ENCODE measurements at regions not wholly inside any gene's neighbourhood (a gene's known extent, or its start where the extent isn't known, plus 50 kb on each side); places are given as distances from the start of the nearest gene placed in this dataset.

DNA sequence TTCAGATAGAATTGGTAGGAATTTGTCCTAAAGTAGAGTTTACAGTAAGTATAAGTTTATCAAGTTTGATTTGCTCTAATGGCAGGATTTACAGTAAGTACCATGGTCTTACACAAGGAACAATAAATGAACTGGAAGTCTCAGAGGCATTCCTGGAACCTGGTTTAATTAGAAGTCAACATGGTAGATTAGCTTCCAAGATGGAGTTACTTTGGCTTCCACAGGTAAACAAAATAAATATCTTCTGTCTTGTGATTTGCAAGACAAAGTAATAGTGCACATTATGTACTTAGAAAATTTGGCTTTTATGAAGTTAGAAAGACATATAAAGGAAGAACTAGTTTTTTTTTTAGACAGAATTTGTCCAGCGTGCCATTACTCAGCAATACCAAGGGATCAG is 190.7 kb downstream of the GLUD2 start:
- no TSS peak for BruUV-seq (replicated peaks)
- CTCF ChIA-PET, result no interaction called here
- POLR2A ChIA-PET, result no interaction called here
- H3K4me3 Mint-ChIP-seq (ENCODE audit: unreplicated experiment), result no peak overlapping the region
- no peak overlapping the region for H3K4me3 ChIP-seq (ENCODE audit: low read depth, low read length)
- no peaks in the 10 kb centered on the region for H3K9me3 Mint-ChIP-seq (ENCODE audit: unreplicated experiment)
- H3K27me3 ChIP-seq (replicated peaks; ENCODE audit: control insufficient read depth, insufficient read depth, low read length), result no peaks in the 10 kb centered on the region
- H3K4me1 Mint-ChIP-seq (ENCODE audit: low read depth, unreplicated experiment), result no peaks in the 10 kb centered on the region
- TF ChIP-seq, protein P1, sequence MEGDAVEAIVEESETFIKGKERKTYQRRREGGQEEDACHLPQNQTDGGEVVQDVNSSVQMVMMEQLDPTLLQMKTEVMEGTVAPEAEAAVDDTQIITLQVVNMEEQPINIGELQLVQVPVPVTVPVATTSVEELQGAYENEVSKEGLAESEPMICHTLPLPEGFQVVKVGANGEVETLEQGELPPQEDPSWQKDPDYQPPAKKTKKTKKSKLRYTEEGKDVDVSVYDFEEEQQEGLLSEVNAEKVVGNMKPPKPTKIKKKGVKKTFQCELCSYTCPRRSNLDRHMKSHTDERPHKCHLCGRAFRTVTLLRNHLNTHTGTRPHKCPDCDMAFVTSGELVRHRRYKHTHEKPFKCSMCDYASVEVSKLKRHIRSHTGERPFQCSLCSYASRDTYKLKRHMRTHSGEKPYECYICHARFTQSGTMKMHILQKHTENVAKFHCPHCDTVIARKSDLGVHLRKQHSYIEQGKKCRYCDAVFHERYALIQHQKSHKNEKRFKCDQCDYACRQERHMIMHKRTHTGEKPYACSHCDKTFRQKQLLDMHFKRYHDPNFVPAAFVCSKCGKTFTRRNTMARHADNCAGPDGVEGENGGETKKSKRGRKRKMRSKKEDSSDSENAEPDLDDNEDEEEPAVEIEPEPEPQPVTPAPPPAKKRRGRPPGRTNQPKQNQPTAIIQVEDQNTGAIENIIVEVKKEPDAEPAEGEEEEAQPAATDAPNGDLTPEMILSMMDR (IDR thresholded peaks at IDR 0.05; ENCODE audit: insufficient read depth in 1 of 2, low read depth in 1 of 2, low read length in 1 of 2, severe bottlenecking in 1 of 2, unreplicated experiment in 1 of 2), result no peak
- no peak for DNase-seq
- no peaks in the 10 kb centered on the region for H3K36me3 Mint-ChIP-seq (ENCODE audit: insufficient read depth, unreplicated experiment)
- intact Hi-C loops (cut with micrococcal nuclease; ENCODE audit: unreplicated experiment), result no loop called here
- no peak overlapping the region for H3K27ac Mint-ChIP-seq (ENCODE audit: unreplicated experiment)
- H3K9me3 ChIP-seq, result no peaks in the 10 kb centered on the region
- H3K36me3 ChIP-seq (ENCODE audit: control insufficient read depth, insufficient read depth, low read length), result no peaks in the 10 kb centered on the region
- no peaks in the 10 kb centered on the region for H3K27me3 Mint-ChIP-seq (ENCODE audit: insufficient read depth, unreplicated experiment)
- no peaks in the 10 kb centered on the region for H3K4me1 ChIP-seq

DNA sequence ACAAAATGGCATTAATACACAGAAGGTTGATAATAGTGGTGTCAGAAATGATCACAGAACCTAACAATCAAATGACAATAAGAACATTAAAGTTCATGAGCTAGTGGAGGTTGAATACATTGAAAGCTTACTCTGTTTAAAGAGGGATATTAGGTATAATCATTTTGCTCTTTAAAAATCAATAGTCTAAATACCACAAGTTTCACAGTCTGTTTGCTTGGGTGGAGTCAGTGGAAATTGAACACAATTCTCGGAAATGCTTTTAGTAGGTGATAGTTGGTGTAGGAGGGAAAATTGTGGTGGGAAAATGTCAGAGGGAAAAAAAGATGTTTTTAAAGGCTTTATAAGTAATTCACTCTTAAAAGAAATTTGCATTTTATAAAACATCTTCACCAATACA is 197.1 kb downstream of the GLUD2 start:
- Mint-ChIP-seq H3K4me3 (ENCODE audit: unreplicated experiment) (no peak overlapping the region), H3K9me3 (ENCODE audit: unreplicated experiment) (no peaks in the 10 kb centered on the region), H3K36me3 (ENCODE audit: insufficient read depth, unreplicated experiment) (no peaks in the 10 kb centered on the region), H3K27ac (ENCODE audit: unreplicated experiment) (no peak overlapping the region), H3K27me3 (ENCODE audit: insufficient read depth, unreplicated experiment) (no peaks in the 10 kb centered on the region), H3K4me1 (ENCODE audit: low read depth, unreplicated experiment) (no peaks in the 10 kb centered on the region)
- H3K27me3 ChIP-seq (replicated peaks; ENCODE audit: control insufficient read depth, insufficient read depth, low read length), result no peaks in the 10 kb centered on the region
- ChIA-PET POLR2A (no interaction called here), CTCF (no interaction called here)
- no peaks in the 10 kb centered on the region for H3K4me1 ChIP-seq
- no peaks in the 10 kb centered on the region for H3K36me3 ChIP-seq (ENCODE audit: control insufficient read depth, insufficient read depth, low read length)
- no peak overlapping the region for H3K4me3 ChIP-seq (ENCODE audit: low read depth, low read length)
- TF ChIP-seq, protein P1 (IDR thresholded peaks at IDR 0.05; ENCODE audit: insufficient read depth in 1 of 2, low read depth in 1 of 2, low read length in 1 of 2, severe bottlenecking in 1 of 2, unreplicated experiment in 1 of 2), result no peak
- no TSS peak for BruUV-seq (replicated peaks)
- DNase-seq, result no peak
- intact Hi-C loops (cut with micrococcal nuclease; ENCODE audit: unreplicated experiment), result no loop called here
- H3K9me3 ChIP-seq, result no peaks in the 10 kb centered on the region

DNA sequence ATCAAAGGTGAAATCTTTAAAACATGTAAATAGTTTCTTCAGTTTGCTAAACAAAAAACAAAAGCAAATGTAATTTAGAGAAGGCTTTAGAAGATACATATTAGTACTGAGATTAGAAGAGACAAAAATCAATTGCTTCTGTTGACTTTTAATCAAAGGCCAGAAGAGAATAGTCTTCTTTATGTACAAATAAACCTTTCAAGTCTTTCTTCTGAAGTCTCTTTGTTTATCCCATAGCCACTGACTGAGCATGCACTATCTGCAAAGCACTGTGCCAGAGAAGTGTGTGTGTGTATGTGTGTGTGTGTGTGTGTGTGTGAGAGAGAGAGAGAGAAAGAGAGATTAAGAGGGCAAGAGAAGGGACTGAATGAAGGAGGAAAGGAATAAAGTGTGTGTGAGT is 198.4 kb downstream of the GLUD2 start:
- no peaks in the 10 kb centered on the region for H3K9me3 ChIP-seq
- H3K36me3 ChIP-seq (ENCODE audit: control insufficient read depth, insufficient read depth, low read length), result no peaks in the 10 kb centered on the region
- H3K36me3 Mint-ChIP-seq (ENCODE audit: insufficient read depth, unreplicated experiment), result no peaks in the 10 kb centered on the region
- no peaks in the 10 kb centered on the region for H3K4me1 ChIP-seq
- H3K27ac Mint-ChIP-seq (ENCODE audit: unreplicated experiment), result no peak overlapping the region
- H3K4me3 Mint-ChIP-seq (ENCODE audit: unreplicated experiment), result no peak overlapping the region
- no TSS peak for BruUV-seq (replicated peaks)
- H3K9me3 Mint-ChIP-seq (ENCODE audit: unreplicated experiment), result peaks cover 2% of the 10 kb centered on the region
- H3K27me3 Mint-ChIP-seq (ENCODE audit: insufficient read depth, unreplicated experiment), result no peaks in the 10 kb centered on the region
- H3K4me3 ChIP-seq (ENCODE audit: low read depth, low read length), result no peak overlapping the region
- DNase-seq, result no peak
- intact Hi-C loops (cut with micrococcal nuclease; ENCODE audit: unreplicated experiment), result no loop called here
- POLR2A ChIA-PET, result no interaction called here
- no peaks in the 10 kb centered on the region for H3K27me3 ChIP-seq (replicated peaks; ENCODE audit: control insufficient read depth, insufficient read depth, low read length)
- CTCF ChIA-PET, result no interaction called here
- TF ChIP-seq, protein P1 (IDR thresholded peaks at IDR 0.05; ENCODE audit: insufficient read depth in 1 of 2, low read depth in 1 of 2, low read length in 1 of 2, severe bottlenecking in 1 of 2, unreplicated experiment in 1 of 2), result no peak
- no peaks in the 10 kb centered on the region for H3K4me1 Mint-ChIP-seq (ENCODE audit: low read depth, unreplicated experiment)

All from Caco-2 (cell line).